Natural killer cell (primary cell): ENCODE measurements at regions not wholly inside any gene's neighbourhood (a gene's known extent, or its start where the extent isn't known, plus 50 kb on each side); places are given as distances from the start of the nearest gene placed in this dataset.
"Not testable (repeated sequence)": the region's sequence is repeated elsewhere in the genome, so short reads cannot be mapped to it uniquely, and the experiment has no call there.

Source experiments
- ATAC-seq, 3 donors: fragments of 150-1000 bp in 2 of 3; fragments of 200-7000 bp in 1 of 3; cut with Tn5 transposase; 1 replicate in 1 of 3; 2 replicates in 2 of 3; pipeline ENCODE4 v1.10.0; 2021; ENCODE audit warnings: mild to moderate bottlenecking in 2 of 3, moderate library complexity in 2 of 3
- DNase-seq, 2 donors: peaks; one replicate each; pipeline versions ENCODE4 v3.0.0 to v3.0.0-alpha.2; 2013 to 2021; ENCODE audit warnings: mixed read lengths in 1 of 2
- H3K27ac ChIP-seq: one replicate; pipeline ENCODE4 v1.5.1; 2013; ENCODE audit warnings: mild to moderate bottlenecking, low read length
- H3K27me3 ChIP-seq: one replicate; pipeline ENCODE4 v1.6.1; 2013; ENCODE audit warnings: low read length; ENCODE audit not compliant: control insufficient read depth, insufficient read depth
- H3K36me3 ChIP-seq: one replicate; pipeline ENCODE4 v1.6.1; 2013; ENCODE audit warnings: low read length; ENCODE audit not compliant: control insufficient read depth, insufficient read depth
- H3K4me1 ChIP-seq: one replicate; pipeline ENCODE4 v1.6.1; 2013; ENCODE audit warnings: low read length; ENCODE audit not compliant: control insufficient read depth, insufficient read depth
- H3K4me3 ChIP-seq: one replicate; pipeline ENCODE4 v1.5.1; 2013; ENCODE audit warnings: low read length
- H3K9me3 ChIP-seq: one replicate; pipeline ENCODE4 v1.6.1; 2013; ENCODE audit warnings: low read length; ENCODE audit not compliant: control insufficient read depth, insufficient read depth
- H3K27ac Mint-ChIP-seq, 2 donors: one replicate each; pipeline ENCODE4 v1.8.0; 2022; ENCODE audit warnings: mild to moderate bottlenecking in 2 of 2, mixed read lengths in 2 of 2, moderate library complexity in 1 of 2
- H3K27me3 Mint-ChIP-seq, 2 donors: one replicate each; pipeline ENCODE4 v1.8.0; 2022; ENCODE audit warnings: low read depth in 2 of 2, mixed read lengths in 2 of 2
- H3K36me3 Mint-ChIP-seq: one replicate; pipeline ENCODE4 v1.8.0; 2022; ENCODE audit warnings: mixed read lengths
- H3K4me1 Mint-ChIP-seq, 2 donors: one replicate each; pipeline ENCODE4 v1.8.0; 2022; ENCODE audit warnings: mixed read lengths in 2 of 2
- H3K4me3 Mint-ChIP-seq: one replicate; pipeline ENCODE4 v1.8.0; 2022; ENCODE audit warnings: mild to moderate bottlenecking, moderate library complexity, mixed read lengths
- H3K9me3 Mint-ChIP-seq, 2 donors: one replicate each; pipeline ENCODE4 v1.8.0; 2022; ENCODE audit warnings: mixed read lengths in 2 of 2
- WGBS: methylation state at CpG from one replicate; pipeline ENCODE4 v1.1.7; 2013; ENCODE audit warnings: missing lambda C conversion rate; ENCODE audit not compliant: insufficient coverage; 5-methylcytosine and 5-hydroxymethylcytosine counted together
- intact Hi-C: fragments of 100-400 bp; cut with micrococcal nuclease; formaldehyde crosslinking; loops from one replicate; pipeline ENCODE4 v1.14.2; 2022
- TF ChIP-seq, protein P1 (sequence below): fragments of 200-600 bp; IDR thresholded peaks from one replicate; pipeline ENCODE4 v1.8.0; 2022; ENCODE audit warnings: antibody characterized with exemption

DNA sequence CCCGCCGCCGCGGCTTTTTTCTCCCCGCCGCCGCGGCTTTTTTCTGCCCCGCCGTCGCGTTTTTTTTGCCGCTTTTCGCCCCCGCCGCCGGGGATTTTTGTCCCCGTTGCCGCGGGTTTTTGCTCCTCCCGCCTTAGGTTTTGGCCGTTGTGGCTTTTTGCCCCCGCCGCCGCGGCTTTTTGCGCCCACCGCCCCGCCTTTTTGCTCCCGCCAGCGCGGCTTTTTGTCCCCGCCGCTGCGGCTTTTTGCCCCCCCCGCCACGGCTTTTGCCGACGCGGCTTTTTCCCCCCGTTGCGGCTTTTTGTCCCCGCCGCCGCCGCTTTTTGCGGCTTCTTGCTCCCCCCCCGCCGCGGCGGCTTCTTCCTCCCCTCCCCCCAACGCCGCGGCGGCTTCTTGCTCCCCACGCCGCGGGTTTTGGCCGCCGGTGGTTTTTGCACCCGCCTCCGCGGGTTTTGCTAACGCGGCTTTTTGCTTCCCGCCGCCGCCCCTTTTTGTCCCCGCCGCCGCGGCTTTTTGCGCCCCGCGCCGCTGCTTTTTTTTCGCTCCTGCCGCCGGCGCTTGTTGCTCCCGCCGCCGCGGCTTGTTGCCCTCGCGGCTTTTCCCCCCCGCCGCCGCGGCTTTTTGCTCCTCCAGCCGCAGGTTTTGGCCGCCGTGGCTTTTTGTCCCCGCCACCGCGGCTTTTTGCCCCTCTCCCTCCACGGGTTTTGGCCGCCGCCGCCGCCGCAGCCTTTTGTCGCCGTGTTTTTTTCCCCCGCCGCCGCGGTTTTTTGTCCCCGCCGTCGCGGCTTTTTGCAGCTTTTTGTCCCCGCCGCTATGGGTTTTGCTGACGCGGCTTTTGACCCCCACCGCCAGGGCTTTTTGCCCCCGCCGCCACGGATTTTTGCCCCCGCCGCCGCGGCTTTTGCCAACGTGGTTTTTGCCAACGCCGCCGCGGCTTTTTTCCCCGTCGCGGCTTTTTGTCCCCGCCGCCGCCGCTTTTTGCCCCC is 150.3 kb downstream of the KCNJ18 start:
- Mint-ChIP-seq H3K4me3 (no peak overlapping the region), H3K27ac (no peak overlapping the region), H3K27me3 (peaks cover 0 to 12% of the 10 kb centered on the region in 2 donors), H3K4me1 (no peaks in the 10 kb centered on the region), H3K36me3 (peaks cover 15% of the 10 kb centered on the region), H3K9me3 (peaks cover 5 to 14% of the 10 kb centered on the region in 2 donors)
- no peak for ATAC-seq
- TF ChIP-seq, protein P1, sequence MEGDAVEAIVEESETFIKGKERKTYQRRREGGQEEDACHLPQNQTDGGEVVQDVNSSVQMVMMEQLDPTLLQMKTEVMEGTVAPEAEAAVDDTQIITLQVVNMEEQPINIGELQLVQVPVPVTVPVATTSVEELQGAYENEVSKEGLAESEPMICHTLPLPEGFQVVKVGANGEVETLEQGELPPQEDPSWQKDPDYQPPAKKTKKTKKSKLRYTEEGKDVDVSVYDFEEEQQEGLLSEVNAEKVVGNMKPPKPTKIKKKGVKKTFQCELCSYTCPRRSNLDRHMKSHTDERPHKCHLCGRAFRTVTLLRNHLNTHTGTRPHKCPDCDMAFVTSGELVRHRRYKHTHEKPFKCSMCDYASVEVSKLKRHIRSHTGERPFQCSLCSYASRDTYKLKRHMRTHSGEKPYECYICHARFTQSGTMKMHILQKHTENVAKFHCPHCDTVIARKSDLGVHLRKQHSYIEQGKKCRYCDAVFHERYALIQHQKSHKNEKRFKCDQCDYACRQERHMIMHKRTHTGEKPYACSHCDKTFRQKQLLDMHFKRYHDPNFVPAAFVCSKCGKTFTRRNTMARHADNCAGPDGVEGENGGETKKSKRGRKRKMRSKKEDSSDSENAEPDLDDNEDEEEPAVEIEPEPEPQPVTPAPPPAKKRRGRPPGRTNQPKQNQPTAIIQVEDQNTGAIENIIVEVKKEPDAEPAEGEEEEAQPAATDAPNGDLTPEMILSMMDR = no peak
- no peaks in the 10 kb centered on the region for H3K4me1 ChIP-seq
- H3K27ac ChIP-seq = no peak overlapping the region
- peaks cover 5% of the 10 kb centered on the region for H3K27me3 ChIP-seq
- no peaks in the 10 kb centered on the region for H3K36me3 ChIP-seq
- no peak for DNase-seq
- 39% methylated on average over 135 of the region's 136 CpGs for WGBS
- H3K9me3 ChIP-seq = peaks cover 18% of the 10 kb centered on the region
- no peak overlapping the region for H3K4me3 ChIP-seq
- intact Hi-C loops = no loop called here

DNA sequence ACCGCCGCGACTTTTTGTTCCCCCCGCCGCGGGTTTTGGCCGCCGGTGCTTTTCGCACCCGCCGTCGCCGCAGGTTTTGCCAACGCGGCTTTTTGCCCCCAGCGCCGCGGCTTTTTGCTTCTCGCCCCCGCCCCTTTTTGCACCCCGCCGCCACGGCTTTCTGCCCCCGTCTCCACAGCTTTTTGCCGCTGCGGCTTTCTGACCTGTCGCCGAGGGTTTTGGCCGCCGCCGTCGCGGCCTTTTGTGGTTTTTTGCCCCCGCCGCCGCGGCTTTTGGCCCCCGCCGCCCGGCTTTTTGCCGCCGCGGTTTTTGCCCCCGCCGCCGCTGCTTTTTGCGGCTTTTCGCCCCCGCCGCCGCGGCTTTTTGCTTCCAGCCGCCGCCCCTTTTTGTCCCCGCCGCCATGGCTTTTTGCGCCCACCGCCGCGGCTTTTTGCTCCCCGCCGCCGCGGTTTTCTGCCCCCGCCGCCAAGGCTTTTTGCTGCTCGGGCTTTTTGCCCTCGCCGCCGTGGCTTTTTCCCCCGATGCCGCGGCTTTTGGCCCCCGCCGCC is 151.1 kb downstream of the KCNJ18 start:
- no peaks in the 10 kb centered on the region for H3K4me1 ChIP-seq
- H3K9me3 Mint-ChIP-seq = peaks cover 5 to 11% of the 10 kb centered on the region in 2 donors
- peaks cover 15% of the 10 kb centered on the region for H3K36me3 Mint-ChIP-seq
- no peaks in the 10 kb centered on the region for H3K36me3 ChIP-seq
- DNase-seq (no peak), ATAC-seq (no peak)
- no peak overlapping the region for H3K4me3 Mint-ChIP-seq
- TF ChIP-seq, protein P1 = no peak
- H3K4me3 ChIP-seq = no peak overlapping the region
- peaks cover 0 to 12% of the 10 kb centered on the region in 2 donors for H3K27me3 Mint-ChIP-seq
- H3K27me3 ChIP-seq = peaks cover 5% of the 10 kb centered on the region
- no peaks in the 10 kb centered on the region for H3K4me1 Mint-ChIP-seq
- WGBS = 48% methylated on average over 75 of the region's 75 CpGs
- H3K9me3 ChIP-seq = peaks cover 18% of the 10 kb centered on the region
- H3K27ac Mint-ChIP-seq = no peak overlapping the region
- intact Hi-C loops = no loop called here
- no peak overlapping the region for H3K27ac ChIP-seq

DNA sequence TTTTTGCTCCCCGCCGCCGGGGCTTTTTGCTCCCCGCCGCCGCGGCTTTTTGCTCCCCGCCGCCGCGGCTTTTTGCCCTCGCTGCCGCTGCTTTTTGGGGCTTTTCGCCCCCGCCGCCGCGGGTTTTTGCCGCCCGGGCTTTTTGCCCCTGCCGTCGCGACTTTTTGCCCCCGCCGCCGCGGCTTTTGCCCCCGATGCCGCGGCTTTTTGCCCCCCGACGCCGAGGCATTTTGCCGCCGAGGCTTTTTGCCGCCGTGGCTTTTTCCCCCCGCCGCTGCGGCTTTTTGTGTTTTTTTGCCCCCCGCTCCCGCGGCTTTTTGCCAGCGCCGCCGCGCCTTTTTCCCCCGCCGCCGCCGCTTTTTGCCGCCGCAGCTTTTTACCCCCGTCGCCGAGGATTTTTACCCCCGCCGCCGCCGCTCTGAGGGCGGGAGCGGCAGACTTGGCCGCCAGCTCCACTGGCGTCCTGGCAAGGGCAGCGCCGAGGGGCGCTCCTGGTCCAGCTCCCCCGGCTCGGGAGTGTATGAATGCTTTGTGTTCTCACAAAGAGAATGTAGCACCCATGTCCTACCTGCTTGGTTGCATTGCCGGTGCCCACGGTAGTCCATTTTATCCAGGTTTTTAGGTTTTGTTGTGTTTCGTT is 151.7 kb downstream of the KCNJ18 start:
- Mint-ChIP-seq H3K27ac (no peak overlapping the region), H3K9me3 (peaks cover 5 to 12% of the 10 kb centered on the region in 2 donors), H3K27me3 (peaks cover 0 to 12% of the 10 kb centered on the region in 2 donors), H3K4me3 (no peak overlapping the region), H3K4me1 (no peaks in the 10 kb centered on the region), H3K36me3 (peaks cover 15% of the 10 kb centered on the region)
- TF ChIP-seq, protein P1 = no peak
- DNase-seq (no peak), ATAC-seq (no peak)
- Histone ChIP-seq H3K9me3 (peaks cover 21% of the 10 kb centered on the region), H3K27me3 (peaks cover 5% of the 10 kb centered on the region), H3K4me1 (no peaks in the 10 kb centered on the region), H3K4me3 (no peak overlapping the region), H3K36me3 (no peaks in the 10 kb centered on the region), H3K27ac (no peak overlapping the region)
- 49% methylated on average over 71 of the region's 72 CpGs for WGBS
- intact Hi-C loops = no loop called here

DNA sequence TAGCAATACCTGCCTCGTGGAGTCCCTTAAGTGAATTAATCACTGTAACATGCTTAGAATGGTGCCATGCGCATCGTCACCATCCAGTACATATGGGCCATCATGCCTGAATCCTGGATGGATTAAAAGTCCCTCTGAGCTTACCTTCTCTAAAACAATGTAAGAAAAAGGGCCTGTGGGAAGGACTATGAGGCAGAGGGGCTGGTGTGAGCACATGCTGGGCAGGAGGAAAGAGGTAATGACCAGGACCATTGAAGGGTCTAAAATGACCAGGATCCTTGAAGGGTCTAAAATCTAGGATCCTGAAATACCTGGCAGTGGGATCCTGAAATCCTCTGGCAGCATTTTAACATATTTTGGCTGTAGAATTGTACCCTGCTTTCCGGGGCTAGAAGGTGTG is 156.2 kb downstream of the KCNJ18 start:
- H3K27me3 ChIP-seq, ATAC-seq, H3K4me3 Mint-ChIP-seq, intact Hi-C loops, H3K27ac ChIP-seq, H3K27ac Mint-ChIP-seq, H3K4me1 ChIP-seq, H3K36me3 ChIP-seq, H3K4me1 Mint-ChIP-seq, H3K4me3 ChIP-seq, DNase-seq: not testable (repeated sequence)
- H3K9me3 ChIP-seq = peaks cover 18% of the 10 kb centered on the region
- Mint-ChIP-seq H3K36me3 (peaks cover 15% of the 10 kb centered on the region), H3K27me3 (peaks cover 0 to 12% of the 10 kb centered on the region in 2 donors), H3K9me3 (peaks cover 5 to 16% of the 10 kb centered on the region in 2 donors)
- WGBS = 77% methylated on average over 4 of the region's 4 CpGs

DNA sequence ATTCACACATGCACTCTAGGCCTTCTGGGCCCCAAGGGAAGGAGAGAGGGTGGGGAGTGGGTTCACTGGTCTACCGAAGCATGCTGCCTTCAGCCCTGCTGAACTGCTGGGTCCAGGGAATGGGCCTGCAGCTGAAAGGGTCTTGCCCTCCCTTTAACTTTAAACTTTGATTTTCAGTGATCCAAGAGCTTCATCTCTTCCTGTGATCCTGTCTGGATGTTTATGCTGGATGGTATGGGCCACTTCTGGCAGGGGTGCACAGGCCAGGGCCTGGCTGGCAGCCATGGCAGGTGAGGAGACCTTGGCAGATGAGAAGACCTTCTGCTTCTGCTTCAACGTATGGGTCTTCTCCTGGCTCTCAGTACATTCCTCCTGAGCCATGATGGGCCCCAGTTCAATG is 156.7 kb downstream of the KCNJ18 start:
- not testable (repeated sequence) for ATAC-seq, DNase-seq

More for the DNA sequence above, 156.7 kb downstream of the KCNJ18 start:
- H3K4me1 ChIP-seq, intact Hi-C loops, H3K4me3 ChIP-seq, H3K4me3 Mint-ChIP-seq, H3K36me3 ChIP-seq, H3K4me1 Mint-ChIP-seq, H3K27ac Mint-ChIP-seq, H3K27ac ChIP-seq, H3K27me3 ChIP-seq: not testable (repeated sequence)
- Mint-ChIP-seq H3K27me3 (peaks cover 0 to 12% of the 10 kb centered on the region in 2 donors), H3K36me3 (peaks cover 15% of the 10 kb centered on the region), H3K9me3 (peaks cover 5 to 16% of the 10 kb centered on the region in 2 donors)
- 28% methylated on average over 1 of the region's 2 CpGs for WGBS
- H3K9me3 ChIP-seq = peaks cover 13% of the 10 kb centered on the region
